Middle frontal gyrus (tissue), 1 donor: ENCODE measurements at regions not wholly inside any gene's neighbourhood (a gene's known extent, or its start where the extent isn't known, plus 50 kb on each side); places are given as distances from the start of the nearest gene placed in this dataset.

Experiments used
- DNase-seq: peaks from one replicate; pipeline ENCODE4 v3.0.0-alpha.2; 2015; ENCODE audit warnings: low spot score; ENCODE audit errors: extremely low spot score

DNA sequence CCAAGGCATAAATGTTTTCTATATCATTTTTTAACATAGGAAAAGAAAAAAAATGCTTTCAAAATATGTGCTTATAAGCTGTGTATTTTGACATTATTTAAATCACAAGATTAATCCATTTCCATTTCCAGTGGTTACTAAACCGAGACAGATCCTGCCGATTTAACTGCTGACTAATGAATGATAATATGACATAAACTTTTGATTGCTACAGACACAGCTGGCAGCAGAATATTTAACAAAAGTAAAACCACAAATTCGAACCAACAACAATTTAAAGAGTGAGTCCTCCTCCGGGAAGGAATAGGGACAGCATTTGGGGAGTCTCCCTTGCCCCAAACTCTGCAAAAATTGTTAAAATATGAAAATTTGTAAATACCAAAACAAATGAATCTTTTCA is 401.3 kb upstream of the DAB2 start:
- no peak for DNase-seq

DNA sequence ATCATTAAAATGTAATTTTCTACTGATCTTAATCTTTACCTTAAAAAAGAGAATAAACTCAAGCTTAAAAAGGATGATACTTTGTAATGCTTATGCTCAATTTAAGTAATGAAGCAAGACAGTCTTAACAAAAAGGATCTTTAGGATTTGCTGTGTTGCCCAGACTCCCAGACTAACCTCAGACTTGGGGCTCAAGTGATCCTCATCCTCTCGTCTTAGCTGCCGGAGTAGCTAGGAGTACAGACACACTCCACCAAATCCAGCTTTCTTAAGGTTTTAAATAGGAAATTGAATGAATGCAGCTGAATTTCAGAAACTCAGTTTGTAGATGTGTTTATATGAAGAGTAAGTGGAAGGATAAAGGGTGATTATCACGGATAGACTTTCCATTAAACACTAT is 400.5 kb upstream of the DAB2 start:
- no peak for DNase-seq

DNA sequence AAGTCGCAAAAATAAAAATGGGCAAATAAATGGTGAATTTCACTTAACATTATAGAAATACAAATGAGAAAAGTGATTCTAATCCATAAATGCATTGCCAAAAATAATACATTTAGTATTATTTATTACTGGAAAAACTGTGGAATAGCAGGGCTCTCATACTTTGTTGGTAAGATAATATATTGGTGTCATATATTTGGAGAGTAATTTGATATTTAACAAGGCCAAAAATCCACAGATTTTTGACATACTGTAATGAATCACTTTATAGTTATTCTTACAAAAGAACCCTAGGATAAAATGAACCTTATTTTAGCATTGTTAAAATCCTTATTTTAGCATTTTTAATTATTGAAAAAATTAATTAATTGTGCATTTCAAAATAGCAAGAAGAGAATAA is 397.2 kb upstream of the DAB2 start:
- DNase-seq = no peak

DNA sequence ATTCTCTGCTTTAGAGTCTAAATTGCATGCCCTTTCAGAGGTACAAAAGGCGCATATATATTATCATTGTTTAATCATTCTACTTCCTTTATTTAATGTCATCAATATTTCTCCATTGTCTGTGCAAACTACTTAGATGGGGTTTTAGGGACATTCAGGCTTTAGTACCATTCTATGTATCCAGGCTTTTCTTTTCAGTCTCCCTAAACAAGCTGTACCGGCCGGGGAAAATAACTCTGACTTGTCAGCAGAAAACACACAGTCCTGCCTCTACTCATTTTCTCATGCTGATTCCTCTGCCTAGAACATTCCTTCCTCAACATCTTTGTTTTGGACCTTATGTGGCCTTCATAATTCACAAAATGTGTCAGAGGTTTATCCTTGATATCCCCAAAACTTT is 392.1 kb upstream of the DAB2 start:
- no peak for DNase-seq

DNA sequence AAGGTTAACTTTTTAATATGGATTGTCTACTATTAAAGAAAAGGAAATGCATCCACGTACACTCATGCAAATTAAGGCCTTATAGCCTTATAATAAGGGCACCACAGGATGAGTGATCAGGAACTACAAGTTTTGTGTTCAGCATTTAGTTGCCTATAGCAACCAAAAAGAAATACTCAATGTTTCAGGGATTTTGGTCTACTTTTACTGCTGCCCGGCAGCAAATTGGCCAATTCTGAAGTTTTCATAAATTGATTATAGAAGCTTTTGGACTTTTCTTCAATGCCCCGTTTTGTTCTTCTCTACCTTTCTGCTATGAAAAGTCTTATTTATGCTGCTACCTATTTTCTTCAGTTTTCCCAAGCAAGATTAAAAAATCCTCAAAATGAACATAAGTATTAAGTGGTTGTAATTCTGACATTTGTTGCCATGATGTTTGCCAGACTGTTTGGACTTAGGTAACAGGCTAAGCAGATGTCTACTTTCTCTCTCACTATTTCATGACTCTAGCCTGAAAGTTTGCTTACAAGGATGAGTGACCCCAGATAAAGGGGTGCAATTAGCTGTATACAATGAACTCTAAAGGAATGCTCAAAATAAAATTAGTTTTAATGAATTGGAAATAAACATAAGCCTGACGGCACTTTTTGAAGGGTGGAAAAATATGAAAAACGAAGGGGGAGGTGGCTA is 391.5 kb upstream of the DAB2 start:
- DNase-seq = no peak

DNA sequence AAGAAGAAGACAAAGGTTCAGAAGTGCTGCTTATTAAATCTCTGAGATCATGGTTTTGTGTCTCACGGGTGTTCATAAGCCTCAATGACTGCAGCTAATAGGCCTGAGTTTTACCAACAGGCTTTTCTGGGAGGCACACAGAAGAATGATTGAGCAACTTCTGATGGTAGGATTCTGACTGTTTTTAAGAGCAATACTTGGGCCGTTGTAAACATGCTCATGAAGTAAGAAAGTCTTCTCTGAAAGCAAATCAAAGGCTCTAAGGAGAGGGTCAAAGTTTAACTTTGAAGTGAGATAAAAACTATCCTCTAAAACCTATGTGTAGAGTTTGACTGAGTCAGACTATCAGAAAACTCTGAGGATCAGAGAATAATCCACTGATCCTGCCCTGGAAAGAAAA is 390.9 kb upstream of the DAB2 start:
- DNase-seq = no peak

DNA sequence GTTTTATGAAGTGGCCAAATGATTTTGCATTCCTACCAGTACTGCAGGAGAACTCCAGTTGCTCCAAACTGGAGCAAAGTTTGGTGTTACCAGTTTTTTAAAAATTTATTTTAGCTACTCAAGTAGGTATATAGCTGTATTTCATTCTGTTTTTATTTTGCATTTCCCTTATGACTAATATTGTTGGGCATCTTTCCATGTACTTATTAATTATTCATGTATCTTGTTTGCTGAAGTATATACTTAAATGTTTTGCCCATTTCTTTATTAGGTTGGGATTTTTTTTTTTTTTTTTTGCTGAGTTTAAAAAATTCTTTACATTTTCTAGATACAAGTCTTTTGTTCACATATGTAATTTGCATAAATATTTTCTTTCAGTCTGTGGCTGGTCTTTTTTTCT is 386.6 kb upstream of the DAB2 start:
- no peak for DNase-seq

DNA sequence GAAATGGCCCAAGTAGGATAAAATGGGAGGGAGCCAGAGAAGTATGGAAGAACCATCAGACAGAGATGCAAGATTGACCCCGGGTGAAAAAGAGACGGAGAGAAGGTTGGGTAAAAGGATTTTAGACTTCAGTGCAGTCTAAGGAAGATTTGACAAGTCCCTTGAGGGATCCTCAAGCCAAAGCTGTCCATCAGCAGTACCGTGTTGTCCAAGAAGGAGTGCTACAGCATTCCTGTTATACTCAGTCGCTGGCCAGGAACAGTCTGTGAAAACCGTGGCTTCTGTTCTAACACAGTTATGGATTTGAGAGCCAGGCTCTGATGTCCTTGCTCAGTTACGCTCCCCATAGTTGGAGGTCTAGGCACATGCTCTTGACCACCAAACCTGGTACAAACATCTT is 383.9 kb upstream of the DAB2 start:
- no peak for DNase-seq

DNA sequence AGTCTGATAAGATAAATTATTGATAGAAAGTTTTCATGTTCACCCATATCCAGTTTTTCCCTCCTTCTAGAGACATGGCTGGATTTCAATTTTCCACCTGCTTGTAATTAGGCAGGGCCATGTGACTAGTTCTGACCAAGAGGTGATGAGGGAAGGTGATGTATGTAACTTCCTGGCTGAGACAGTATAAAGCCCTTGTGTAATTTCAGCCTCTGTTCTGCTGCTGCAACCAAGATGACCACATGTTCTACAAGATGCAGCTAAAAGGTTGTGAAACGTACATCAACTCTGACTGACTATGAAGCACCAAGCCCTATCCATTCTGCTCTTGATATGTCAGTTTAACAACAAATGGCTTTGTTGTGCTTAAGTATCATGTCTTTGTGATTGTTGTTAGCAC is 376.5 kb upstream of the DAB2 start:
- DNase-seq = no peak

DNA sequence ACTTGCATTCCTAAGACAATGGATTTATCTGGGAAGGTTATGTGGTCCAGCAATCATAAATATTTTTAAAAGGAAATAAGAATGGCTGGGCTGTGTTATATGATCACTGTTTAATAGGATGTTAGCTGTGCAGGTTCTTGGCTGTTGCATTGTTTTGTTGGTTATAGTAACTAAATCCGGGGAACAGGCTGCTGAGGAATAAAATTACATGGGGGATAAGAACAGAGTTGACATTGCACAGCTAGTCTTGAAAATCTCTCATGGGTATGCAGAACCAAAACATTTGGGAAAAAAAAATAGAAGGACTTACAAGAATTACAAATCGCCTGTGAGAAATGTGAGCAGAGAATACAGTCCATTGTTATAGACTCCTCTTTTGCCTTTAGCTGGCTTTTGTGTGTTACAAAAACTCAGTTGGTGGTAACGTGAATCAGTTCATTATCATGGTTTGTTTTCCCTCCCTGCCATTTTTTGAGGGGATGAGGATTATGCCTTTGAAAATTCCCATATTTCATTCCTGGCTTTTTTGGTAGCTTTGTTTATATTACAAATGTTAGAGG is 375.3 kb upstream of the DAB2 start:
- no peak for DNase-seq

DNA sequence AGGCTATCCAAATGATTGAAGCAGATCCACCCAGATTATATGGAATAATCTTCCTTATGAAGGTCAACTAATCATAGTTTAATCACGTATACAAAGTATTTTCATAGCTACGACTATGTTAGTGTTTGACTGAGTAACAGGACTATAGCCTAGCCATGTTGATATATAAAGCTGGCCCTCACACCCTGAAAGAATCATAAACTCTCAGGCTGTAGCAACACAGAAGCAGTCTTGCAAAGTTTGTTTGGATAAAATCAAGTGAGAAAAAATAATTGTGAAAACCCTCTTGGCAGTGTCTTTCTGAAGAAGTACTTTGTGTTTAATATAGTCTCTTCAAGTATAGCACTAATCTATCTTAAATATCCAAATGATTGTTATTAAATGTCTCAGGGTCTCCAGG is 374.5 kb upstream of the DAB2 start:
- no peak for DNase-seq

DNA sequence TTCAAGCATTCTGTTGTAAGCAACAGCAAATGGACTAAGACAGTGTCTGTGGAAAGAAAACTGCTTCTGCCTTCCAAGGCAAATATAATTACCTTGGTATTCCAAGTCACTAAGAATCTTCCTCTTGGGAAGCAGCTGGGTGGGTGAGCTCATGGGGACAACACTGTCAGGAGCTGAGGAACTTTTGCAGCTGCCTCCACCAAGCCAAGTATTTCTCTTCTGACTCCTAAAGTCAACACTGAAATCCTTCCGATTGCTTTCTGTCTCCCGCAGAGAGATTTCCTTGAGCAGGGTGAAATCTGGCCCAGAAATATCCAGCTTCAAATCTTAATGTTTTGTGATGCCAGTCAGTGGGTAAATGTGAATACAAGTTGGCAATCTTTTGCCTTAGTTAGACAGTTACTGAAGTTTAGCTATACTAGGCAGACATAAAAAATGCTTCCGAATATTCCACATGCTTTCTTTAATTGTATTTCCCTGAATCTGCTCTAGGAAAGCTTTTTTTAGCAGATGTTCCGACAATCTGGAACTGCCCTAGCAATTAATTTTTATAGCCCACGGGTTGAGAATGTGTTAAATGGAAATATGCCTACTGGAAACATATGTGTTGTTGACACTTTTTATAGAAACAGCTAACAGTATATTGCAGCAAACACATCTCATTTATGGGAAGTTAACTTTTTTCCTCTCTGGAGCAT is 369.9 kb upstream of the DAB2 start:
- no peak for DNase-seq

DNA sequence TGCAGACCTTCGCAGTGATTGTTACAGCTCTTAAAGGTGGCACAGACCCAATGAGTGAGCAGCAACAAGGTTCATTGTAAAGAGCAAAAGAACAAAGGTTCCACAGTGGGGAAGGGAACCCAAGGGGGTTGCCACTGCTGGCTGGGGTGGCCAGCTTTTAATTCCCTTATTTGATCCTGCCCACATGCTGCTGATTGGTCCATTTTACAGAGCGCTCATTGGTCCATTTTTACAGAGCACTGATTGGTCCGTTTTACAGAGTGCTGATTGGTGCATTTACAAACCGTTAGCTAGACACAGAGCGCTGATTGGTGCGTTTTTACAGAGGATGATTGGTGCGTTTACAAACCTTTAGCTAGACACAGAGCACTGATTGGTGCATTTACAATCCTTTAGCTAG is 360.6 kb upstream of the DAB2 start:
- DNase-seq = no peak

DNA sequence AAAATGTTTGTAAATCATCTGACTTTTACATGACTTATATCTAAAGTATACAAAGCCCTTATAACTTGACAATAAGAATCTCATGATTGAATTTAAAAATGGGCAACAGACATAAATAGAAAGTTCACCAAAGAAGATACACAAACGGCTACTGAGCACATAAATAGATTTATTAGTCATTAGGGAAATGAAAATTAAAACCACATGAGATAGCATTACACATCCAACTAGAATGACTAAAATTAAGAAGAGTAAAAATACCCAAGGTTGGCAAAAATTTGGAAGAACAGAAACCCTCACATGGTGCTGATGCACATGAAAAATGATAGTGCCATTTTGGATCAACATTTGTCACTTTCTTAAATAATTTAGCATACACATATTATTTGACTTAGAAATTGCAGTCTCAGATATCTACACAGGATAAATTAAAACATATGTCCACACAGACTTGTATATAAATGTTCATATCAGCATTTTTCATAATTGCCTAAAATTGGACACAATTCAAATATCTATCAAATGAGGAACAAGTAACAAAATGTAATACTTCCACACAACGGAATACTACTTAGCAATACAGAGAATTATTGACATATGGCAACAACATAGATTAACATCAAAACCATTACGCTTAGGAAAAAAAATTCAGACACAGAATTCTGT is 359.1 kb upstream of the DAB2 start:
- DNase-seq = no peak

DNA sequence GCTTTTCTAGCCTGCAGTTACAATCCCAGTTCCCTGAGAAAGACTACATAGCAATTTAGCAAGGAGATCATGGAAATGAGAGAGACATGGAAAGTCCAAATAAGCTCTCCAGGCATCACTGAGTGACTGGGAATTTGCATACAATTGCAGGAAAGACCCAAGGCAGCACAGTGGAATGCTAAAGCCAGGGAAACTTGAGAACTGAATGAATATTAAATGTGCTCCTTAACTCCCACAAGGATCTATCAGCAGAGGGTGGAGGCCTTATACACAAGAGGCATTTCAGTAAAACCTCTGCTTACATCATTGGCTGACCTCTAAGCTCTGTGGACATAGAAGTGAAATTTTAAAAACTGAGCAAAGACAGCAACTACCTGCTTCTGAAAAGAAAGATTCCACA is 355.6 kb upstream of the DAB2 start:
- DNase-seq = no peak

DNA sequence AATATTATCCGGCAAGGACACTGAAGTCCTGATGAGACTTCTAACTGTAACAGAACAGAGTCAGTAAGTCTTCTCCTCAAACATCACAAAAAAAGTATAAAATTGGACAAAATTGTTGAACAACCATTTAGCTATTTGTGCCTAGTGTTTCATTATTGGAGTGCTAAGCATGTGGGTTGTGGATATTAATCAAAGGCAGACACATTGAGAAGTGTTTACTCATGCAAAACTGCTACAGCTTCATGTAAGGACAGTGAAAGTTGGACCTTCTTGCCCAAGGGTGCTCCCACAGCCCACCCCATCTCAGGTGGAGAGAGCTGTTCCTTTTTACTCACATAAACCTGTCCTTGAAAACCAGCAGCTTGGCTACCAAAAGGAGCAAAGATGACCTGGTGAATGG is 355.1 kb upstream of the DAB2 start:
- no peak for DNase-seq

DNA sequence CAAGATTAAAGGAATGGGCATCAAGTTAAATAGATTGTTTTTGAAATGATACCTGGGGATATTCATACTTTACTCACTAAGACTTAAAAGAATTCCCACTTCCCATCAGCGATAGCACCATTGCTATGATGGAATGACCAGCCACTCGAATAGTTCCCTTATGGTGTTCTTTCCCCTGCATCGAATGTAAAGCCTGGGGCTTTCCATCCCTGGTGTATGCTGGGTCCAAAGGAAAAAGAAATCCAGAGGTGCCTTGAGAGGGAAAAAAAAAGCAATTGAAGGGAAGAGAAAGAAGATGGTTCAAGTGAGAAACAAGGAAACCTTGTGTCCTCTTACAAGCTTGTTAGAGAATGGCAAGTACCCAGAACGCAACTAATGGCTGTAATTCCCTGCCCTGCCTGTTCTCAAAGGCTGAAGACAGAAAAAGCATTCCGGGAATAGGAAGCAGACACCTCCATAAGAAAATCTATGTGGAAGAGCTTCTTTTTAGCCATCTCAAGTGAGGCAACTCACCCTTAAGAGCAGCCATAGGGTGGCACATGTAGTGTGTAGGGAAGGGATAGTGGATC is 351.1 kb upstream of the DAB2 start:
- DNase-seq = no peak

DNA sequence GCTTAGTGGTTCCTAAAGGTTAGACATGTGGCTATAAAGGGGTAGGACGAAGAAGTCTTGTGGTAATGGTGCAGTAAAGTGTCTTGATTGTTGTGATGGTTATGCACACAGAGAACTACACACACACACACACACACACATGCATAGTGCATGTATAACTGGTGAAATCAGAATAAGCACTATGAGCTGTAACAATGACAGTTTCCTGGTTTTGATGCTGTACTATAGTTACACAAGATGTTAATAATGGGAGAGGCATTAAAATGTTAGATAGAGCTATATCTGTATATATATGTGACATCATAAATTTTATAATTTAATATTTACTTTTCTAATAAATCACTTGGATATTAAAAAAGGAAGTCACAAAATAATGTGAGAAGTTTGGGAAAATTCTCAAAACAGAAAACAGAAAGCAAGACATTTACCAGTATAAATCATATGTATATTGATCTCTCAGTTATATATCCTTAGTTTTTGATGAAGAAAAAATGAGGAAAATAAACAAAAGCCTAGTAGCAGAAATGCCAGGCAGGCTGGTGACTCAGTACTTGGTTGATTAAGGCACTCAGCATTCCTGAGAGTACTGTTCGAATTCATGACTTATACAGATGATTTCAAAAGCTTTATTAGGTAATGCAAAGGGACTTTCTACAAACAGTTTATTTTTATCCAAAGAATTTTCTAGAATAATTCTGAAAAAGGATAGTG is 350.5 kb upstream of the DAB2 start:
- no peak for DNase-seq

DNA sequence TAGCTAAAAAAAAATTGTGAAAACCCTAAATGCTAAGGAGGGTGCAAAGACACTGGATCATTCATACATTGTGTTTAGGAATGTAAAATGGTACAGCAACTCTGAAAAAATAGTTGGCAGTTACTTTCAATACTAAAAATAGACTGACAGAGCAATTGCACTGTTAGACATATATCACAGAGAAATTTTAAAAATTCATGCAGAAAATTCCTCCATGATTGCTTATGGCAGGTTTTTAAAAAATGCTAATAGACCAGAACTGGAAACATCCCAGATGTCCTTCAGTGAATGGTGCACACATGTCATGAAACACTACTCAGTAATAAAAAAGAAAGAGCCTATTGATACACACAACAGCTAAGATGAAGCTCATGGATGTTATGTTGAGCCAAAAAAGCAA is 349.8 kb upstream of the DAB2 start:
- DNase-seq = no peak

DNA sequence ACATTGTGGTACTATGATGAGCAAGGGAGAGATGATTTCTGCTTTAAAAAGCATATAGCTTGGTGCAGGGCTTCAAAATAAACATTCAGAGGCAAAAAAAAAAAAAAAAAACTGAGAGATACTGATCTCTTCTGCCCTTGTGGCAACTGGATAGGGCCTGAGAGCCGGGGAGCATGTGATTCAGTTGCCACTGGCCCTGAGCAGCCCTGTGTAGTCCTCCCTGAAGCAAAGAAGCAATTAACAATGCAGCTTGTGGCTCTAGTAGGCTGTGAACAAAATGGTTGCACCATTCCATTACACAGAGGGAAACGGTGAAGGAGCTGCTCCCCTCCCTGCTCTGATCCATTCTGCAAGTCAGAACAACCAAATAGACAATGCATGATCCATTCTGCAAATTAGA is 347.5 kb upstream of the DAB2 start:
- no peak for DNase-seq

DNA sequence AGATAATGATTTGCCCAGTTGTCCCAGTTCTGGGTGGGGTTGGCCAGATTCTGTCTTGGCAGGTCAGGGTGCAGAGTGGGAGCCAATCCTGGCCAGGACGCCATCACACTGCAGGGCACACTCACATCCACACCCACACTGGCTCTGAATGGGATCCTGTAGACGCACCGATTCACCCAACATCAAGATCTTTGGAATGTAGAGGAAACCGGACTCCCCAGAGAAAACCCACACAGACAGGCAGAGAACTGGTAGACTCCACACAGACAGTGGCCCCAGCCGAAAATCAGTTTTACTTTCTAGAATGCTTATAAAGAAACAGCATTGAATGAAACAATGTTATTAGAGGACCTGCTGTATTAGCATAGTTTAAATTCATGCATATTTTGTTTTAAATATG is 343.1 kb upstream of the DAB2 start:
- DNase-seq = no peak

DNA sequence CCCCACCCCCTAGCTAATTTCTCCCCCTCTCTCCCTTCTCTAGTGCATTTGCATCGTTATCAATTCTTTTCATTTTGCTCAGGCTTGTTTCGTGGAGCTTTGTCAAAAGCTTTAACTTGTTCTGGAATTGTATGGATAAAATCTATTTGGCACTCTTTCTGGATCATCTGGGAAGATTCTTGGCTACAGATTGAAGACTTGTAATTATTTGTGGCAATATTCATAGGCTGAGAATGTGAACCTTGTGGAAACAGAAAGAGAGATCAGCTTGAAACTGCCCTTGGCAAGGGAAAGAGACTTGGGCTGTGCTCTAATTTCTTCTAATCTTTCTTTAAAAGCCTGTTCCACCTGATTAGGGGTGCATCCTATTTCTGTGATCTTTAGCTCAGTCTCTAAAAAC is 340.6 kb upstream of the DAB2 start:
- DNase-seq = no peak
